MM.1S (cell line): ENCODE measurements at regions not wholly inside any gene's neighbourhood (a gene's known extent, or its start where the extent isn't known, plus 50 kb on each side); places are given as distances from the start of the nearest gene placed in this dataset.
"Not testable (repeated sequence)": the region's sequence is repeated elsewhere in the genome, so short reads cannot be mapped to it uniquely, and the experiment has no call there.

ENCODE experiments used
- CTCF ChIP-seq: fragments of 300-600 bp; sonication (generic); IDR thresholded peaks from 2 replicates; pipeline ENCODE4 v1.5.1; 2016; ENCODE audit warnings: antibody characterized with exemption, low read length, mixed read lengths
- EZH2 ChIP-seq: fragments of 300-600 bp; sonication (generic); optimal IDR thresholded peaks from 2 replicates; pipeline ENCODE3; 2017; ENCODE audit warnings: low read depth, mild to moderate bottlenecking, antibody characterized with exemption, low read length, mixed read lengths

DNA sequence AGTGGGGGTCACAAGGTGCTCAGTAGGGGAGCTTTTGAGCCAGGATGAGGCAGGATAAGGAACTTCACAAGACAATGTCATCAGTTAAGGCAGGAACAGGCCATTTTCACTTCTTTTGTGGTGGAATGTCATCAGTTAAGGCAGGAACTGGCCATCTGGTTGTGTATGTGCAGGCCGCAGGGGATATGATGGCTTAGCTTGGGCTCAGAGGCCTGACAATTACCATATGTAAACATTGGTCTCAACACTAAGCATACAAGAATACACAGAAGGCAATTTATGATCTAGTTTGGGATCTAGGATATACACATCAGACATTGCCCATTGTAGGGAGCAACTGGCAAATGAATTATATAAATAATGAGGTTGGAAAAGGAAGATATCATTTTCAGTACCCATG, 155.4 kb upstream of the CTSO start:
- not testable (repeated sequence) for TF ChIP-seq CTCF, EZH2
